ENCODE measurements at regions not wholly inside any gene's neighbourhood (a gene's known extent, or its start where the extent isn't known, plus 50 kb on each side); places are given as distances from the start of the nearest gene placed in this dataset.

DNA sequence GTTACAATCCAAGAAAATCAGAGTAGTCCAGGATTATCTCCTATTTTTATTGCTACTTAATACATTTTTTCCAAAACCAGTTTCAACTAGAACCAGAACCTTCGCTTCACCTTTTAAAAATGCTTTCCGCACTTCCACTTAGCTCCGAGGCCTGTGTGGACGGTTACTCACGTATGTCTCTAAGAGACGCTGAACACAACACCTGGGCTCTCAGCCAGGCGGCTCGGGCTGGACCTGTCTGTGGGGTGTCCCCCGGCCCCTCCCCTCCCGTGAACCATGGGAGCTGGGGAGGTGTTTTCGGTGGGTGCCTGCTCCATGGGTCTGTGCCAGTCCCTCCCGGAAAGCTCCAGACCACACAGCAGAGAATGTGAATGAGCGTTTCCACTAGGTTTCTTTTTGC lies 223.8 kb downstream of the GLI2 start:
- H3K27ac ChIP-seq (ENCODE audit: extremely low read length, insufficient read depth, low read length) = no peak overlapping the region
- H3K36me3 ChIP-seq (replicated peaks in 1 of 2; ENCODE audit: control insufficient read depth in 1 of 2, insufficient read depth in 2 of 2, low read length in 2 of 2) = no peaks in the 10 kb centered on the region
- H4K20me1 ChIP-seq (ENCODE audit: insufficient read depth, low read length) = no peaks in the 10 kb centered on the region
- TF ChIP-seq CENPBD1 (CRISPR knock-in tag; IDR thresholded peaks at IDR 0.05; ENCODE audit: borderline replicate concordance, low read depth) (no peak), ZXDC (CRISPR knock-in tag; IDR thresholded peaks at IDR 0.05) (no peak)
- H3K27me3 ChIP-seq (ENCODE audit: control insufficient read depth in 1 of 2, insufficient read depth in 2 of 2, low read length in 2 of 2) = peaks cover 10 to 94% of the 10 kb centered on the region in 2 experiments
- ChIA-PET POLR2A (no interaction called here), CTCF (ENCODE audit: low intra/inter-chr PET ratio, low total read pairs) (no interaction called here)
- no peaks in the 10 kb centered on the region for H3K79me2 ChIP-seq (ENCODE audit: insufficient read depth, low read length)
- in situ Hi-C loops (cut with HindIII; ENCODE audit: extremely low pct_ligation_motif_present, low pct_unique_long_range_greater_than_20kb) (no loop called here), intact Hi-C loops (cut with micrococcal nuclease; ENCODE audit: unreplicated experiment) (no loop called here)
- no peak overlapping the region for H3K4me3 ChIP-seq (replicated peaks in 1 of 3; ENCODE audit: insufficient read depth in 1 of 3, low read depth in 2 of 3, low read length in 3 of 3)
- ATAC-seq (no peak), DNase-seq (ENCODE audit: low spot score) (no peak), FAIRE-seq (no peak)
- no peaks in the 10 kb centered on the region for H3K9me3 ChIP-seq (ENCODE audit: low read length)
- H2AFZ ChIP-seq (ENCODE audit: low read length) = no peak overlapping the region
- H3K9ac ChIP-seq (ENCODE audit: insufficient read depth, low read depth, low read length) = no peak overlapping the region
- no peak overlapping the region for H3K4me2 ChIP-seq (ENCODE audit: low read depth, low read length)
- 37% methylated on average over 13 of the region's 13 CpGs for WGBS (ENCODE audit: low lambda C conversion rate)
- no peaks in the 10 kb centered on the region for H3K4me1 ChIP-seq (ENCODE audit: insufficient read depth, low read length)
- no TSS peak for BruUV-seq (replicated peaks)

- TF ChIP-seq ZNF556 (CRISPR knock-in tag; IDR thresholded peaks at IDR 0.05; ENCODE audit: borderline replicate concordance) (no peak), ZFAT (CRISPR knock-in tag; conservative IDR thresholded peaks at IDR 0.05) (no peak)
- ChIA-PET CTCF (ENCODE audit: low intra/inter-chr PET ratio, low total read pairs) (no interaction called here), POLR2A (no interaction called here)
- Histone ChIP-seq H3K36me3 (replicated peaks in 1 of 2; ENCODE audit: control insufficient read depth in 1 of 2, insufficient read depth in 2 of 2, low read length in 2 of 2) (no peaks in the 10 kb centered on the region), H3K4me1 (ENCODE audit: insufficient read depth, low read length) (no peaks in the 10 kb centered on the region), H3K27ac (ENCODE audit: extremely low read length, insufficient read depth, low read length) (no peak overlapping the region), H3K9ac (ENCODE audit: insufficient read depth, low read depth, low read length) (no peak overlapping the region), H3K9me3 (ENCODE audit: low read length) (no peaks in the 10 kb centered on the region), H2AFZ (ENCODE audit: low read length) (no peak overlapping the region), H3K4me3 (replicated peaks in 1 of 3; ENCODE audit: insufficient read depth in 1 of 3, low read depth in 2 of 3, low read length in 3 of 3) (no peak overlapping the region), H3K4me2 (ENCODE audit: low read depth, low read length) (no peak overlapping the region), H4K20me1 (ENCODE audit: insufficient read depth, low read length) (no peaks in the 10 kb centered on the region), H3K27me3 (ENCODE audit: control insufficient read depth in 1 of 2, insufficient read depth in 2 of 2, low read length in 2 of 2) (peaks cover 8 to 87% of the 10 kb centered on the region in 2 experiments; a peak in 4 of 5 replicates), H3K79me2 (ENCODE audit: insufficient read depth, low read length) (no peaks in the 10 kb centered on the region)
- ATAC-seq (no peak), FAIRE-seq (no peak), DNase-seq (ENCODE audit: low spot score) (no peak)
- BruUV-seq (replicated peaks) = no TSS peak
- intact Hi-C loops (cut with micrococcal nuclease; ENCODE audit: unreplicated experiment) = no loop called here
- WGBS (ENCODE audit: low lambda C conversion rate) = 28% methylated on average over 10 of the region's 13 CpGs
- in situ Hi-C loops (cut with HindIII; ENCODE audit: extremely low pct_ligation_motif_present, low pct_unique_long_range_greater_than_20kb) = no loop called here
Measured at GRCh38 chr2:120960770-120961366, 225.2 kb downstream of the GLI2 start.

All from HepG2 (cell line).